SK-N-DZ (cell line): ENCODE measurements at regions not wholly inside any gene's neighbourhood (a gene's known extent, or its start where the extent isn't known, plus 50 kb on each side); places are given as distances from the start of the nearest gene placed in this dataset.

Source experiments
- DNase-seq: peaks from one replicate; pipeline ENCODE4 v3.0.0-alpha.2; 2015; ENCODE audit warnings: low spot score

- DNase-seq: no peak
These were observed 267.3 kb downstream of the MAP2K4 start for GRCh38 chr17:12287953-12288352.

DNA sequence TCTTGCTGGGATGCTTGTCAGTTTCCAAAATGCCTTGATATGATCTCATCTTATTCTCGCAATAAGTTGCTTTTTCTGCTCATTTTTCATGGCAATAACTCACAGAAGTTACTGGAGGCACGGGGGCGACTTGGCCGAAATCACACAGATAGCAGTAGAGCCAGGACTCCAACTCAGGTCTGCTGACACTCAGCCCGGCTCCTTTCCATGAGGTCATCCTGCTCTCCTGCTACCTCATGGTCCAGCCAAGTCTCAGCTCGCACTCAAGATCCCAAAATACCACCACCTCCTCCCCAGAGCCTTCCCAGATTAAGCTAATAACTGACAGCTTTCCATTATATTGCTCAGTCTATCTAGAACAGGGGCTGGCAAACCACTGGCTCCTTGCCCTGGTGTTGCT, 269.5 kb downstream of the MAP2K4 start:
- DNase-seq: no peak

GRCh38 chr17:12296209-12296625, 275.5 kb downstream of the MAP2K4 start:
- no peak for DNase-seq

GRCh38 chr17:12301551-12301950, 280.9 kb downstream of the MAP2K4 start:
- no peak for DNase-seq

GRCh38 chr17:12302711-12303110, 282.0 kb downstream of the MAP2K4 start:
- DNase-seq: no peak

- DNase-seq: no peak
These were observed 290.1 kb downstream of the MAP2K4 start for GRCh38 chr17:12310811-12311210.

DNA sequence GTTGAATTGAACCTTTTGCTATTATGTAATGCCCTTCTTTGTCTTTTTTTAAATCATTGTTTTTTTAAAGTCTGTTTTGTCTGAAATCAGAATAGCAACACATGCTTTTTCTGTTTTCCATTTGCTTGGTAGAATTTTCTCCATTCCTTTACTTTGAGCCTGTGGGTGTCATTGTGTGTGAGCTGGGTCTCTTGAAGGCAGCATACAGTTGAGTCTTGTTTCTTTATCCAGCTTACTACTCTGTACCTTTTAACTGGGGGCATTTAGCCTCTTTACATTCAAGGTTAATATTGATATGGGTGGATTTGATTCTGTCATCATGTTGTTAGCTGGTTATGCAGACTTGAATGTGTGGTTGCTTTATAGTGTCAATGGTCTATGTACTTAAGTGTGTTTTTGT, 292.0 kb downstream of the MAP2K4 start:
- no peak for DNase-seq

DNA sequence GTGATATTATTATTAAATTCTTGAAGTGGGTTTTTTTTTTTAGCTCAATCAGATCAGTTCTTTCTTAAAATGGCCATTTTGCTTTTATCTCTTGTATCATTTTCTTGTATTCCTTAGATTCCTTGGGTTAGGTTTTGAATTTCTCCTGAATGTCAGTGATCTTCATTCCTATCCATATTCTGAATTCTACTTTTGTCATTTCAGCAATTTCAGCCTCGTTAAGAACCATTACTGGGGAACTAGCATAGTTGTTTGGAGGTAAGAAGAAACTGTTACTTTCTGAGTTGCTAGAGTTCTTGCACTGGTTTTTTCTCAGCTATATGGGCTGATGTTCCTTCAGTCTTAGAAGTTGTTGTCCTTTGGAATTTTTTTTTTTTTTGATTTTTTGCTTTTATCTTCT, 293.1 kb downstream of the MAP2K4 start:
- DNase-seq: no peak

GRCh38 chr17:12316021-12316420, 295.3 kb downstream of the MAP2K4 start:
- DNase-seq: no peak

- no peak for DNase-seq
These were observed 298.0 kb downstream of the MAP2K4 start for GRCh38 chr17:12318571-12319266.

DNA sequence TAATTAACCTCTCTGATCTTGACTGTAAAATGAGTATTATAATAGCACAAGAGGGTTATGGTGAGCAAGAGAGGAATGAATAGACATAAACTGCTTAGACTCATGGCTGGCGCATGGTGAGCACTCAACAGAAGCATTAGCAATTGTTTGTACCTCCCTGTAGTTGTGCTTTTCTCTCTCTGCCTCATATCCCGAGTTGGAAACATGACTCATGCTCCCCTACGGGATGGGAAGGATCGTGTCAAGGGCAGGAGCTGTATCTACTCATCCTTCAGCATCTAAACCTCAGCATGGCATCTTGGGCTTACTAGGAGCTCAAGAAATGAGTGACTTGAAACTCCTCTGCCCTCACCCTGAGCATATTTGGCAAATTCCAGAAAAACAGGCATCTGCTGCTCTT, 299.6 kb downstream of the MAP2K4 start:
- DNase-seq: no peak

DNA sequence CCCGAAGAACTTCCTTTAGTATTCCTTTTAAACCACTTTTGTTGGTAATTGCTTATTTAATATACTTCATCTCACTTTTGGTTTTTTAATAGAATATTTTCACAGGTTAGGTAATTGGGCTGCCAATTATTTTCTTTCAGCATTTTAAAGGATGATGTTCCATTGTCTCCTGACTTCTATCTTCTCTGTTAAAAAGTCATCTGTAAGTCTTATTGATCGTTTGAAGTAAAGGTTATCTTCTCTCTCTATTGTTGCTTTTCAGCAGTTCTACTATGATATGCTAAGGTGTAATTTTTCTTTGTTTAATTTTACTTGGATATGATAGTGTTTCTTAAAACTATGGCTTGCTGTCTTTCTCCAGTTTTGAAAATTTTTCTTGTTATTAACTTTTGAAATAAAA, 307.5 kb downstream of the MAP2K4 start:
- no peak for DNase-seq

- no peak for DNase-seq
These were observed 309.8 kb downstream of the MAP2K4 start for GRCh38 chr17:12330456-12330855.

- no peak for DNase-seq
These were observed 320.7 kb downstream of the MAP2K4 start for GRCh38 chr17:12341328-12341727.

DNA sequence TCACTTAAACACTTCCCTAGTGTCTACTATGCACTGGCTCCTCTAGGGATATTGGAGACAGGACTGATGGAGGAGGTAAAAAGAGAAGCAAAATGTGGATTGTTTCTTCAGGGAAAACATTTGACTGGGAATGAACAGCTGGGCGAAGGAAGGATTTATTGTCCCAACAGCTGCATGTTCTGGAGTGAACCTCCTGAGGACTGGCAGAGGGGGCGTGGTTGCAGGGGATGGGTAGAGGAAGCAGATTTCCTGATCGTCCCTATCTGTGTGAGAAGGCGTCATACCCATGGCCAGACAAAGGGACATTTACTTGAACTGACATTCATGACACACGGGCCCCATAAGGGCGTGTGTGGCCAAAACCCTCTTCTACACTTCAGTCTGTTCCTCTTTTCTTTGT, 321.5 kb downstream of the MAP2K4 start:
- DNase-seq: no peak

- DNase-seq: no peak
These were observed 322.1 kb downstream of the MAP2K4 start for GRCh38 chr17:12342609-12343435.

- DNase-seq: no peak
These were observed 317.2 kb upstream of the MYOCD start for GRCh38 chr17:12348476-12348875.

DNA sequence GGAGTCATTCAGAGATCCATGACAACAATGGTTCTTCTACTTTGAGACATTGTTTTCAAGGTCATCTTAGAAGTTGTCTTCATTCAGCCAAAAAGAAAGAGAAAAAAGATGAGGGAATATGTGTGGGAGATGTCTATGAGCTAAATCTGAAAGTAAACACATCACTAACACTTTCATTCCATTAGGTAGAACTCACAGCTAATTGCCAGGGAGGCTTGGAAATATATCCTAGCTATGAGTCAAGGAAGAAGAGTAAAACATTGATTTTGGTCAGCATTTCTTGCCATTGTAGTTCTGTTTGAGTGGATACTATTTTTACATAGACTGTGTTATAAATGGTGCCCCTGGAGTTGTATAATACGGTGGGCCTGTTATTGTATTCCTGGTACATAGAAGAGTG, 316.4 kb upstream of the MYOCD start:
- no peak for DNase-seq

DNA sequence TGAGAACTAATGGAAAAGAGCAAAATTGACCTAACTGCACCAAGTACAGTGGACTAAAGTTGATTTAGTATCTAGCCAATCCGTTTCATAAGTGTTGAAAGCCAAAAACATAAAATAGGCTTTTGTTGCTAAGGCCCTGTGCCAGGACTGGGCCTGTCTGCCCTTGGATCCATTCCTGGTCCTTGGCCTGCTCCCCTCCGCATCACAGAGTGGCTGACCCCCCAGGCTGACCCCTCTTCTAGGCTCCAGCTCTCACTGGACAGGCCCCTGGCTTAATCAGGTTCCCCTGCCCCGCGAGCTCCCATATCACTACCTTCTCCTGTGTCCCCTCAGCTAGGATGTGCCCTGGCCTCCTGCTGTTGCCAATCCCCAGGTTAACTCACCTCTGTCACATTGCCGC, 313.6 kb upstream of the MYOCD start:
- DNase-seq: no peak

GRCh38 chr17:12357600-12357999, 308.1 kb upstream of the MYOCD start:
- no peak for DNase-seq

DNA sequence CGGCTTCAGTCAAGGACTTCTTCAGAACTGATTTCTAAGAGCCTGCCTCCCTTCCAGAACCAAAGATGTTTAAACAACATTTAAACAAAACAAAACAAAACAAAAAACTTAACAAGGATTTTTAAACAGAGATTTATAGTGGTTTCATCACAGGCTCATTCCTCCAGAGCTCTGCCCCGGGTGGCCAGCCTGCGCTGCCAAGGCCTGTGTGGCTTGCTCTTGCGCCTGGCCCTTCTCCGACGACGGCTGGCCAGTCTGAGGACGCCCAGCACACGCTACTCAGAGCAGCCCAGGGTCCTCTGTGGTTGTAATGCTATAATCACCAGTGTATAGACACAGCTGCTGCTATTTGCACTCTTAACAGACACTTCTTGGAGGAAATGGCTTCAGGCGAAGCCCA, 307.2 kb upstream of the MYOCD start:
- DNase-seq: no peak

DNA sequence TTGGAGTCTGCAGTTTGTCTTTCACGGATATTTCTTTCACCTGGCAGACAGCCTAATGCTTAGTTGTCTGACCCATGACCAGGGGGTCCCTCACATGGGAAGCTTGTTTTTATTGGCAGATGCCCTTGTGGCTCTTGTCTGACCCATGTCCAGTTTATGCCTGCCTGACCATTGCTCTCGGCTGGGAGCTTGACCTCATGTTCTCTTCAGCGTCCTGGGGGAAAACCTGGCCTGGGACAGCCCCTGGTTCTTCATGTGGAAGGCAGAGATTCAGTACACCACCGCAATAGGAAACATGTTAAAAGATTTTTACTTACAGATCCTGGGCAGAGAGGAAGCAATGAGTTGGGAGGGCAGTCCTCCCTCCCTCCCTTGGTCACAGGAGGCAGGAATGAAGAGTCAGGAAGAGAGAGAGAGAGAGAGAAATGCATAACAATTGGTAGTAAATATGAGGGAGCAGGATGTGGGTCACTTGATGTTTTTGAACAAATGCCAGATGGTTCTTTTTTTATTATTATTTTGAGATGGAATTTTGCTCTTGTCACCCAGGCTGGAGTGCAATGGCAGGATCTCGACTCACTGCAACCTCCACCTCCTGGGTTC, 302.7 kb upstream of the MYOCD start:
- no peak for DNase-seq

- no peak for DNase-seq
These were observed 299.9 kb upstream of the MYOCD start for GRCh38 chr17:12365805-12366204.
